ENCODE measurements at regions not wholly inside any gene's neighbourhood (a gene's known extent, or its start where the extent isn't known, plus 50 kb on each side); places are given as distances from the start of the nearest gene placed in this dataset.

DNA sequence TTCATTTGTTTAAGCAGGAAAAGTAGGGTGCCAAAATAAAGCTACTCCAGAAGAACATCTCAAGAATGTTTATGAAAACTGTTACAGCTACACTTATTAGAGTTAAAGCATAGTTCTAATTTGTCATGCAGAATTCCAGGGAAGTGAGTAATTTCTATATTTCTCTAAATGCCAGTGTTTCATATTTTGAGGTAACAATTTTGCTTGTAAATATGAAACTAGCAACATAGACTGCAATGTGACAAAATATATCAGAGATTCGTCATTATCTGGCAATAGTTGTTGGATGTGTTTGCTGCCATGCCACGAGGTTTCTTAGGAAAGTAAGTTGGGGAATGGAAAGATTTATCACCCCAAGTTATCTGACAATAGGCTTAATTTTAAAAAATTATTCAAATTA is 424.1 kb upstream of the ZEB2 start:
- no peak for DNase-seq

DNA sequence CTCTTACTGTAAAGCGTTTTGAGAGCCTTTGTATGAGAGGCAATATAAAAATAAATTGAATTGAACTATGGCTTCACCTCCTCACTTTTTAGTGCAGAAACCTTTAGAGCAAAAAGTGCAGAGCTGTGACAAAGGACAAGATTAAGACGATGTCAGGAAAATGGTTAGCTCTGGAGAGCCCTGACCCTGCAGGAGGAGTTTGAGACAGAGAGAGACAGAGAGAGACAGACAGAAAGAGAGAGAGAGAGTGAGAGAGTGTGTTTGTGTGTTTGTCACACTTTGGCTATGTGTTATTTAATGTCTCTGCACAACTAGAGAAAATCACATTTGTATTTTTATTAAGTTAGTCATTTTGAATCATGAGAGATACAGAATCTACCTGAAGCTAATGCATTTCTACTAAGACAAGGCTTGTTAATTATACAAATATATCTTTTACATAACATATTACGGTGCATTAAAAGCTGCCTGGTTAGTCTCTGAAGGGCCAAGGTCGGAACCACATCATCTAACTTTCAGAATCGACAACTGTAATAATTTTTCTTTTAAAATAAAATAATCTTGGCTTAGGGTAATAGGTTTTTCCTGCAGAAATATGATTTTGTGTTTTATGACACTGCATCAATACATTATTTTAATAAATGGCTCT is 423.5 kb upstream of the ZEB2 start:
- DNase-seq = no peak

DNA sequence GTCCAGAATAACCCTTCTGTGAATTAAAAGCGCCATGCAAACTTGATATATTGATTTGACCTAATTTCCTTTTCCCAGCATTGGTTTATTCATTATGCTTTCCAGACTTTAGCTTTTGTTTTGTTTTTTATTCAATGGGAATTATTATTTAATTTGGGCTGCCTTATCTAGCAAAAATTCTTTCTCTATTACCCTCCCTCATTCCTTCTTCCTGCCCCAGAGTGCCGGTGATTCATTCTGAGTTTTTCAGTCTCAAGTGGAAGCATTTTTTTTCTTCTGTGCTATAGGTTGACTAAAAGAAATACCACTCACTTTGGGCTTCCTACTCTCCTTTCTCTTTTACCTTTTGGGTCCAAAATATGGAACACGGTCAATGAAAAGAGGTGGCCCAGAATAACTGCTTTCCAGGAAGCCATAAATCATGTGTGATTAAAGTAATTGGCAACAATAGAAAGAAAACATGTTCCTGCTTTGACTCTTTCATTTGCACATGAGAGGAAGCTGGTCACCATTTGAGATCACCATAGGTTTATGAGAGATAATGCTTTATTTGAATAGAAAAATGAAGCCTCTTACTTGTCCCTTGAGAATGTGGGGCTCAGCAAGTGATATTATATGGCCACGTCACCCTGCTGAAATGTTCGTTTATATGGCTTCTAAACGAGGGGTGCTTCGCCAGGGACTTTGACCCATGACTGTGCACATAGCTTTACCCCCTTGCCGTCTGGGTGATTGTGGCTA is 422.8 kb upstream of the ZEB2 start:
- no peak for DNase-seq

DNA sequence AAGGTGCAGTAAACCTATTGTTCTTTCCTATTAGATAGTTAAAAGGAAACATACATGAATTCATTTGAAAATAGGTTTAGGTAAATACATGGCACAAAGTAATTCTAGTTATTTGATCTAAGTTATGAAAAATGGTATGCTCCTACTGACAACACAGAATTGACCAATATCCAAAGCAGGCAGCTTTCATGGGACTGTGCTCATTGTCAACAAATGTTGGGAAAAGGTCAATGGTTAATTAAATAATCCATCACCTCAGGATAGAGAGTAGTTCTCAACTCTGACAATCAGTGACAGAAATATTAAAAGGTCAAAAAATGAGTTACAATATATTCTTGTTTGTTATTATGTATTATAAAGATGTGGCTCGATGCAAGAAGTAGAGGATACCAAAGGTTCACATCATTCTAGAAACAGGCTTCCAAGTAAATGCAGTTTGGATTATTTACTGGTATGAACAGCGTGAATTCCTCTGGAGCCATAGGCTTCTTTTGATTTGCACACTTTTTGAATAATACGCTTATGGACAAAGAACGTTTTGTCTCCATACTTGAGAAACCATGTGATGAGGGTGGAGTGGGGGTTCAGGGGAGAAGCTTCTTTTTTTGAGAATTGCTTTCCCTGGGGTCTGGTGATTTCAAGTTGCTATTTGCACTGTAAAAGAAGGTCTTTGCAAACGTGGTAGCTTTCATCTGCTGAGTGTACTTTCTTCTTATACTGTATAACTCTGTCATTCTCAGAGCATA is 422.0 kb upstream of the ZEB2 start:
- no peak for DNase-seq

DNA sequence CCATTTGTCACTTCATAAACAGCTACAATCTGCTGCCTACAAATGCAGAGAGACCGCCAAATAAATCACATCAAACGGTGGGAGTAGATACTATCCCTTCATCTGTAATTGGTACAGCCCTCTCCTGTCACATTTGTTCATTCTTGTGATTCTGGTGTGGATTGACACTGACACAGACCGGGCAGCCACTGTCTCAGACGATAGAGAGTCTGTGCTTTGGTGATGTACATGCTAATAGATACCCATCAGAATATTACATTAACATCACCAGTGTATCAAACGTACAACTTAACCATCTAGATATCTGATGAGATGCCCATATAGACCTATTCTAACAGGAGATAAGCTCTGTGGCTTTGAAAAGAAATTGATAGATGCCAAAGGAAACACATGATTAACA is 419.7 kb upstream of the ZEB2 start:
- no peak for DNase-seq

DNA sequence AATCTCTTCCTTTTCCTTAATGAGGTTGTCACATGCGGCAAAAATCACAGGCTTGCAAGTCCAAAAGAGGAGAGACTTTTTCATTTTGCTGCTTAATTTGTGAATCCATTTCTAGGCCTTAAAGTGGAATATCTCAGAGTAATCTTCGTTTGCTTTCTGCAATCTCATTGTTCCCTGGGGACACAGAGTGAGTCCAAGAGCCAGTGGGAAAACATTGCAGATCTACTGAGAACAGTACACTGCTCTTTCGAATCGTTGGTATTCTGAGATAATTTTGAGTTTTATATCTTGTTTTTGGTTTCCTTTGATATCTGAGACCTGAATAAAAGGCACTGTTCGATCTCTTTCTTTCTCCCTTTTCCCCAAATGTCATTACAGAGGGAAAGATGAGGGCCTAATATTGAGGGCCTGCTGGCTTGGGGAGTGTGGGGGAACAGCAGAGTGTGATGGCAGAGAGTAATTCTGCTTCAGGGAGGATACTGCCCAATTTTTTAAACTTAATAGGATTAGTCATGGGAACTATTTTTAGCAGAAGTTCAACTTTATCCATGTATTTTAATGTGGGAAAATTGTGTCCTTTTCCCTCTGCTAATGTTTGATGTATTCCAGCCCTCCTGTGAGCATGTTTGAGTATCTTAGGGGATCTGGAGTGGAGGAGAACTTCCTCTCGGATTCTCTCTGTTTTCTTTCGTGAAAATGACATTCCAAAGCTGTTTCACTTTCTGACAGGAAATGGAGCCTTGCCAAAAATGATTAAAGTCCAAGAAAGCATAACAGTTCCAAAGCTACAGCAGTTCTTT is 418.2 kb upstream of the ZEB2 start:
- no peak for DNase-seq

DNA sequence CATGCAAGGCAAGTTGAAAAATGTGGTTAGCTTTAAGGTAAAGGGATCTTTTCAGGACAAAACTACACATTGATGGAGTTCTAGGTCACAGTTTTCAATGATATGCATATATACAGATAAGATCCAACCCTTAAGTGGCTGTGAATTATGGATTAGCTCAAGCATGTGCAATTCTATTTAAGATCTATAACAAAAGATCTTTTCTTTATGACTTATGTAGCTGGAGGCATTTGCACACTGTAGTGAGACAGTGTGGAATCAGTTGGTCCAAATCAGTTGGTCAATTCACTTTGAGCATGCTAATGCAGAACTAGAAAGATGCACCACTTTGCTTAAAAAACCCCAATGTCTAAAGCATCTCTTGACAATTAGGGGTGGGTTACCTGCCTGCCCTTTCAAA is 417.1 kb upstream of the ZEB2 start:
- no peak for DNase-seq

DNA sequence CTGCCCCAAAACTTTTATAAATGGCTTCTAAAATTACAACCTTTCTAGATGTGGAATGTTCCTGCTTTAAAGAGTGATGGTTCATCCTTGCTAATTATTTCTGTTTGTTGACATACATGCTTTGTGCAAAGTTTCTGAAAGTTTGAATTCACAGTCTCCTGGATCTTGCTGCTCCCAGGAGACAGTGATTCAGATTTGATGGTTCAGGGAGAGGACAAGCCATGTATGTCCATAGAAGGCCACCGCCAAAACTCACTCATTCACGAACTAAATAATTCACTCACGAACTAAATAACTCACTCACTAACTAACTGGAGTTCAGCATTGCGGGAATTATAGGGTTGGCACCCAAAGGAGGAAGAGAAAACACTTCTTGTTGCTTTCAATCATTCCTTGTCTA is 416.5 kb upstream of the ZEB2 start:
- DNase-seq = no peak

DNA sequence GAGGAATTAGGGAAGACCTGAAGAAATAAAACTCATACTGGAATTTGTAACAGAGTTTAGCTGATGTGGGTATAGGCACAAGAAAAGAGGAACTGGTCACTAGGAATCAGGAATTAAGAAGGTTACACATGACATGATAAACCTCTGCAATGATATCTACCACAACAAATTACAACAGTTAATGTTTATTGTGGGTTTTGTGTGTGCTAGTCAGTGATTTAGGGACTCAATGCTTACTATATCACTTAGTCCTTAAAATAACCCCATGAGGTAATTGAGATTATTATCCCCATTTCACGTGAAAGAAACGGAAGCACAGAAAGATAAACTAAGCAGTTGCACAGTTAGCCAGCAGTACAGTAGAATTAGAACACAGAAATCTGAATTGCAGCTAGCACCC is 415.8 kb upstream of the ZEB2 start:
- DNase-seq = no peak

DNA sequence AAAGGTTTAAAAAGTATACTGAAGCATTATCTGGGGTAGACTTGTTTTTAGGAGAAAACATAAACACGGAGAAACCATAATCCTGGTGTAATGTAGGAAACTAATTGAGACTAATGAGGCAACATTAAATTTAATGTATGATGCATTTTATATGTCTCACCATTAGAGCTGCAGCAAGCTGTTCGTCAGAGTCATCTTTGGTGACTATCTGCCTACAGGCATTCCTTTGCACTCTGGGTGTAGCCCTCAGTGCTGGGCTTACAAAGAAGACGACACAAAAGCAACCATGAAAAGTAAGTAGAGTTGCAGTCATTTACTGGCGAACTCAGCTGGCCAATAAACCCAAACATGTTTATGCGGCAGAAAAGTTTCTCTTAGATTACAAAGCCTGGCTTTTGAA is 415.3 kb upstream of the ZEB2 start:
- DNase-seq = no peak

DNA sequence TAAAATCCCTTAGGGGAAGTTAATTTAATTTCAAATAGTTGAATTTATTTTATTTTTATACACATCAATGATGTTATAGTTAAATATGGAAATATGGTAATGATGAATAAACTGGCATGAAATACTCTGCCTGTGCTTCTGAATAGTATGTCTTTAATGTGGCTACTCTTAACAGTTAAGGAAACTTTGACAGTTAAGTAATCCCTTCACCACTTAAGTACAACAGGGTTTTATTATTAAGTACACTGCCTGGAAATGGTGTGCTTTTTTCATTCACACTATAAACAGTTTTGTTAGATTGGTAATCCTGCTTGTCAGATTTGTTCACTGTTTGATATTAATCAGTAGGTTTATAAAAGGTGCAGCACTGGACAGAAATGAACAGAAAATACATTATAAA is 412.0 kb upstream of the ZEB2 start:
- no peak for DNase-seq

DNA sequence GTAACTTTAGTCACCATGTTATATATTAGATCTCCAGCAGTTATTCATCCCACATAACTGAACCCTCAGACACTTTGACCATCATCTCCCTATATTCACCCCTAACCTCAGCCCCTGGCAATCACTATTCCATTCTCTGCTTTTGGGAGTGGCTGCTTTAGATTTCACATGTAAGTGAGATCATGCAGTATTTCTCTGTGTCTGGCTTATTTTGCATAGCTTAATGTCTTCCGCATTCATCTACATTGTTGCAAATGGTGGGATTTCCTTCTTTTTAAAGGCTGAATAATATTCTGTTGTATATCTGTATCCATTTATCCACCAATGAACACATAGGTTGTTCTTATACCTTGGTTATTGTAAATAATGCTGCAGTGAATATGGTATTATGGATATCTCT is 411.6 kb upstream of the ZEB2 start:
- DNase-seq = no peak

DNA sequence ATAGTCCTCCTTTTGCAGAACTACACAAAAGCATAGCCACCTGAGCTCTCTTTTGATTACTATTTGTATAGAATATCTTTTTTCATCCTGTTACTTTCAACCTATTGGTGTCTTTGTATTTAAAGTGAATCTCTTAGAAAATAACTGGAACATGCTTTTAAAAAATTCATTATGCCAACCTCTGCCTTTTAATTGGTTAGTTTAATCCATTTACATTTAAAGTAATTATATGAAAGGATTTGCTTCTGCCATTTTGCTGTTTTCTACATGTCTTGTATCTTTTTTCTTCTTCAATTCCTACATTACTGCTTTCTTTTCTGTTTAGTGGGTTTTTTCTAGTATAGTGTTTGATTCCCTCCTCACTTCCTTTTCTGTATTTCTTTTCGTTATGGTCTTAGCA is 407.5 kb upstream of the ZEB2 start:
- DNase-seq = no peak

DNA sequence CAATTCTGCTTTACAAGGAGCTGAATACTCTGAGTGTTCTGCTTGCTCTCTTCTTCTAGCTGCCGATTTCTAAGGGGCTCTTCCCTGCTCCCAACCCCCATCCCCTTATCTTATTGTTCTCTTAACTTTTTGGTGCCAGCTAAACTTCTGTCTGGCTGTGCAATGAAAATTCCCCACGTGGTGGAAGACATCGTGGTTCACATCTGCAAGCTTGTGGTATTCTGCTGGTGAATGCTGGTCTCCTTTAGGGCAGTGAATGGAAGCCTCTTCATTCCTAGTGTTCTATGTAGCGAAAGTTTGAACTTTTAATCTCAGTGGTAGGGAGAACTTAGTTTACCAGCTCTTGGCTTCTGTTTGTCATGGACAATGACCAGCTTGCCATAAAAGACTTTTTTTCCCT is 406.0 kb upstream of the ZEB2 start:
- no peak for DNase-seq

DNA sequence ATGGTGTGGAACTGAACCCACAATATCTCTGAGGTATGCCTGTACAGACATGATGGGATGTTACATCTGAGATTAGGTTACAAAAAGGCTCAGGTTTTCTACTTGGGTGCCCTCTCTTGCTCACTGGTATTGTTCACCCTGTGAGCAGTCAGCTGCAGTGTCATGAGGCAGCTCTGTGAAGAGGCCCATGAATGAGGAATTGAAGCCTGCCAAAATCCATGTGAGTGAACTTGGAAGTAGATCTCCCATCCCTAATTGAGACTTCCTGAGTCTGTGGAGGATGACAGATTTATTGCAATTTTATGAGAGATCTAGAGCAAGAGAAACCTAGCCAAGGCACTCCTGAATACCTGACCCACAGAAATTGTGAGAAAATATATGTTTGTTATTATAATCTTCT is 404.9 kb upstream of the ZEB2 start:
- no peak for DNase-seq

DNA sequence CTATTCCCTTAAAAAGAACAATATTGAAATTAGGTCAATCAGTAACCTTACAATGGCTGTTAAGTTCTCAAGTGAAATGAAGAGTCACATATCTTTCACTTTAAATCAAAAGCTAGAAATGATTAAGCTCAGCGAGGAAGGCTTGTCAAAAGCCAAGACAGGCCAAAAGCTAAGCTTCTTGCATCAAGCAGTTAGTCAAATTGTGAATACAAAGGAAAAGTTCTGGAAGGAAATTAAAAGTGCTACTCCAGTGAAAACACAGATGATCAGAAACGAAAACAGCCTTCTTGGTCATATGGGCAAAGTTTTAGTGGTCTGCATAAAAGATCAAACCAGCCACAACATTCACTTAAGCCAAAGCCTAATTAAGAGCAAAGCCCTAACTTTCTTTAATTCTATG is 402.6 kb upstream of the ZEB2 start:
- DNase-seq = no peak

DNA sequence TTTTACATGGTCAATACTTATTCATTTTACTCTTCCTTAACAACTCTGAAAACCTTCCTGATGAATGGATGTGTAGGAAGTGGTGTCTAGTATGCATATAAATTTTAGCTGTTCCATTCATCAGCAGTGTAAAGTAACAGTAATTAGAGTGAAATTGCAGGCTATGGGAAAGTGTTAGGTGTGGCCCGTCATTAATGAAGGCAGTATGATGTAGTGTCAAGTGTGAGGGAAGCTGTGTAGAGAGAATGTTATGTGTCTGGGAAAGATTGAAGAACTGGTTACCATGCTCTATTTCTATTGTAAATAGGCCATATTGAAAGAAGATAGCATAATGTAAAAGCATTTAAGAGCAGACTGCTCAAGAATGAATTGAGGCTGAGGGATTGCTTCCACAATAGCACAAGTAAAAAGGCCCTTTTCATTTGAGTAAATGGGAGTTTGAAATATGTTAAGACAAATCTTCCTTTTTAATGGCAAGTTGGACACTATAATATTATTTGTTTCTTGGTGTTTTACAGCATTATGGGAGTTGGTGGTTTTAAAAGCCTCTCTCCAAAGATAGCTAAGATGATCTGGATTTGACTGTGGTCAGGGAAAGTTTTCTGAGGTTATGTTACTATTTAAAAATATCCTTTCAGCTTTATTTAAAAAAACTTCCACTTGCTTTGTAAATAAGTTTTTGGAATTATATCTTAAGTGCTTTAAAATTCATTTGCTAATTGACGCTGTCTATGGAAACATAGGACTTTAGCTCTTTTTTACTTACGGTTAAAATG is 401.0 kb upstream of the ZEB2 start:
- no peak for DNase-seq

DNA sequence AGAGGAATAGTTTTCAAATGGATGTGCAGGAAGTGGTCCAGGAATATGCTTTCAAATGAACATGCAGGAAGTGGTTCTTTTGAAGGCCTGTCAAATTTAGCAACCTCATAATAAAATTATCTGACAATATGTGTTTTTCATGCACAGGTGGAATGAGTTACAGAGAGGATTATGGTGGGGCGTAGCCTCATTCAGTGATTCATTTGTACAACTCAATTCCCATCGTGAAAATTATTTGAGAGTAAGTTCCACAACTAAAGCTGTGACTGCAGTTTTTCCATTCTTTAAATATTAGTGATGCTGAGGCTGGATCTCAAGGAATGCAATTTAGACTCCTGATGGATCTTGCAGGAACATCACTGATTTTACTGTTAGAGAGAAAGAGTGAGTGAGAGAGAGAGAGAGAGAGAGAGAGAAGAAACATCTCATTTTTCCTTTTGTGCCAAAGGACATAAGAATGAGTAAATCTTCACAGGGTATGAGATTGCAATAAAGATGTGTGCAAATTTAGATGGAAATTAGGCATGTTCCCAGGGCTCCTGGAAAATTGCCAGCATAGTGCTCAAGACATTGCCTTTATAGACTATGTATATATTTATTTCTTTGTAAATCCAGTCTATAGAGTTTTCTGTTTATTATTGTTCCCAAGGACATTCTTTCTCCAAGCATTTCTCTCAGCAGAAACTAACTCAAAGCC is 394.9 kb upstream of the ZEB2 start:
- DNase-seq = no peak

DNA sequence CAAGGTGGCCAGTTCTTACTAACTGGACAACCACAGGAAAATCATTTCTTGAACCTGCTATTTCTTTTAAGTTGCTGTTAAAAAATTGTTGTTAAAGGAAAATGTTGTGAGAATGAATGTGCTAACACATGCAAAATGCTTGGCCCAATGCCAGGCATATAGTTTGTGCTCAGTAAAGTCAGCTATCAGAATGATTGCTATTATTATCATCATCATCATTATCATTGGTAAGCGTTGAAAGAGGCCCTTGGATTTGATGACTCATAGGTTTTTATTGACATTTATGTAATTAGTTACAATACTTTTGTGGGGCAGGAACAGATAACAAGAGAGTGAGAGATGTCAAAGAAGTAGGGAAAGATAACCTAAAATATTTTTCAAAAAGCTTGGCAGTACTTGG is 394.2 kb upstream of the ZEB2 start:
- no peak for DNase-seq

DNA sequence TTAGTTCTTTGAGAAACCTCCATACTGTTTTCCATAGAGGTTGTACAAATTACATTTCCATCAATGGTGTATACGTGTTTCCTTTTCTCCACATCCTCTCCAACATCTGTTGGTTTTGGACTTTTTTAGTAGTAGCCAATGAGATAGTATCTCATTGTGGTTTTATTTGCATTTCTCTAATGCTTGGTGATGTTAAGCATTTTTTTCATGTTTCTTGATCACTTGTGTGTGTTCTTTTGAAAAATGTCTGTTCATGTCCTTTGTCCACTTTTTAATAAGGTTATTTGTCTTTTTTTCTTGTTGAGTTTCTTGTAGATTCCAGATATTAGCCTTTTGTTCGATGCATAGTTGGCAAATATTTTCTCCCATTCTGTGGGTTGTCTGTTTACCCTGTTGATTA is 392.3 kb upstream of the ZEB2 start:
- DNase-seq = no peak

DNA sequence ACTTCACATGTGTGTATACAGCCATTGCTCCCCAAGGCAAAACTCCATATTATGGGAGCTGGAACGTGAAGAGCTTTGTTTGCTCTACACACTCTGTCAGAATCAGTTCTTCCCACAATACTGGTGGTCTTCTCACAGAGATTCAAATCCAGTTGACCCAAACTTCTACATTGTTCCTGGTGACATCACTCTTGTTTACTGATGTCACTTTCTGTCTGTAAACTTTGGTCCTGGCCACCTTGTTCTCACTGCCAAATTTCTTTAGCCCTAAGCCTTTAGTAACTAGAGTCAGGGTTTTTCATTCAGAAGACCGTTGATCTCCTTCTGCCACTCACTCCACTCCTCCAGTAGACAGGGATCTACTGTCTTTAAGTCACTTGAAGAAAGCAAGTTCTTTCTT is 386.0 kb upstream of the ZEB2 start:
- DNase-seq = no peak

DNA sequence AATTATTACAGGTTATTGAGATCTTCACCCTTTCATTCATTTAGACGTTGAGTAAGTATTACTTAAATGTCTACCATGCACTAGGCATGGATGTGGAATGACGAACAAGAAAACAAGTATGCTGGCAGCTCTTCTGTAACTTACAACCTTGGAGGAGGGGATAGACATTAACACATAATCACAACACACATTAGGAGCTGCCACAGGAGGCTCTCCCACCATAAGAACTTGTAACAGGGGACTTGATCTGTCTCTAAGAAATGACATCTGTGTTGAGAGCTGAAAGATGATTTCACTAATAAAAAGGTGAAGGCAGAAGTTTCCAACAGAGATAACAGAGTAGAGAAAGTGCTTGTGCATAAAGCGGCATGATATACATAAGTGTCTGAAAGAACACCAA is 384.7 kb upstream of the ZEB2 start:
- DNase-seq = no peak

Data from activated gamma-delta T cell treated with Interleukin-2 at 50 U/mL for 16 hours (primary cell).